C4-2B (cell line): ENCODE measurements at regions not wholly inside any gene's neighbourhood (a gene's known extent, or its start where the extent isn't known, plus 50 kb on each side); places are given as distances from the start of the nearest gene placed in this dataset.

ENCODE experiments used
- CTCF ChIP-seq: fragments of 450-650 bp; conservative IDR thresholded peaks from 2 replicates; pipeline ENCODE4 v1.5.1; 2017; ENCODE audit warnings: mild to moderate bottlenecking
- ZFX ChIP-seq: fragments of 450-650 bp; IDR thresholded peaks from 2 replicates; pipeline ENCODE4 v1.6.1; 2017

- TF ChIP-seq CTCF (no peak), ZFX (no peak)
Observed at GRCh38 chrX:721354-721753, 90.8 kb downstream of the SHOX start.
